PC-3 (cell line): ENCODE measurements at regions not wholly inside any gene's neighbourhood (a gene's known extent, or its start where the extent isn't known, plus 50 kb on each side); places are given as distances from the start of the nearest gene placed in this dataset.

Experiments
- ATAC-seq: fragments of 200-7000 bp; cut with Tn5 transposase; 2 replicates; pipeline ENCODE4 v1.9.1; 2020; ENCODE audit warnings: mild to moderate bottlenecking, moderate library complexity
- BruUV-seq: library from RNA; stranded (reverse); fragments of 400-500 nt; replicated peaks from 2 replicates; lab custom pipeline; 2021; lab: Mats Ljungman, UMichigan
- CTCF ChIA-PET: fragments of 300-600 bp; sonication (Branson Sonifier 250); formaldehyde crosslinking; loops from one replicate; lab custom pipeline; 2022; ENCODE audit warnings: antibody characterized with exemption; lab: Charles Lee
- POLR2A ChIA-PET: fragments of 300-600 bp; sonication (Branson Sonifier 250); formaldehyde crosslinking; loops from one replicate; lab custom pipeline; 2022; ENCODE audit warnings: antibody characterized with exemption; ENCODE audit not compliant: unreplicated experiment; lab: Charles Lee
- DNase-seq: peaks from one replicate; pipeline ENCODE4 v3.0.0-alpha.2; 2015
- H2AFZ ChIP-seq: fragments of 300-600 bp; sonication (generic); 2 replicates; pipeline ENCODE4 v1.6.0; 2016; ENCODE audit warnings: antibody characterized with exemption, low read length
- H3F3A ChIP-seq: fragments of 300-600 bp; sonication (generic); one replicate; pipeline ENCODE4 v1.6.0; 2017; ENCODE audit warnings: antibody characterized with exemption, low read length, control low read depth, mild to moderate bottlenecking; ENCODE audit not compliant: unreplicated experiment
- H3K27ac ChIP-seq: fragments of 300-600 bp; sonication (generic); 2 replicates; pipeline ENCODE4 v1.5.1; 2016; ENCODE audit warnings: mild to moderate bottlenecking, low read length
- H3K27me3 ChIP-seq: fragments of 300-600 bp; sonication (generic); 2 replicates; pipeline ENCODE4 v1.6.1; 2016; ENCODE audit warnings: low read length, mixed read lengths
- H3K36me3 ChIP-seq: fragments of 300-600 bp; sonication (generic); 2 replicates; pipeline ENCODE4 v1.6.1; 2016; ENCODE audit warnings: low read depth, mixed run types, low read length, mixed read lengths
- H3K4me1 ChIP-seq: fragments of 300-600 bp; sonication (generic); 2 replicates; pipeline ENCODE4 v1.5.1; 2016; ENCODE audit warnings: low read length; ENCODE audit not compliant: insufficient read depth
- H3K4me2 ChIP-seq: fragments of 300-600 bp; sonication (generic); 2 replicates; pipeline ENCODE4 v1.6.0; 2016; ENCODE audit warnings: low read length
- H3K4me3 ChIP-seq: fragments of 300-600 bp; sonication (generic); 2 replicates; pipeline ENCODE4 v1.5.1; 2016; ENCODE audit warnings: mild to moderate bottlenecking, low read length, mixed read lengths
- H3K79me2 ChIP-seq: fragments of 300-600 bp; sonication (generic); 2 replicates; pipeline ENCODE4 v1.6.1; 2017; ENCODE audit warnings: low read length, mixed read lengths
- H3K9ac ChIP-seq: fragments of 300-600 bp; sonication (generic); 2 replicates; pipeline ENCODE4 v1.6.0; 2016; ENCODE audit warnings: mild to moderate bottlenecking, low read length
- H3K9me2 ChIP-seq: fragments of 300-600 bp; sonication (generic); replicated peaks from 2 replicates; pipeline ENCODE4 v1.6.1; 2016; ENCODE audit warnings: mixed run types, low read length, mixed read lengths
- H3K9me3 ChIP-seq: fragments of 300-600 bp; sonication (generic); 2 replicates; pipeline ENCODE4 v1.6.1; 2016; ENCODE audit warnings: low read length, mixed read lengths
- H4K20me1 ChIP-seq: fragments of 300-600 bp; sonication (generic); 2 replicates; pipeline ENCODE4 v1.6.1; 2016; ENCODE audit warnings: low read length, mixed read lengths
- EZH2 ChIP-seq: fragments of 300-600 bp; sonication (generic); IDR thresholded peaks from one replicate; pipeline ENCODE4 v1.6.1; 2017; ENCODE audit warnings: antibody characterized with exemption, mild to moderate bottlenecking, low read length; ENCODE audit not compliant: unreplicated experiment
- EZH2phosphoT487 ChIP-seq: fragments of 300-600 bp; sonication (generic); IDR thresholded peaks from 2 replicates; pipeline ENCODE4 v1.6.1; 2018; ENCODE audit warnings: mild to moderate bottlenecking, antibody characterized with exemption, low read length, borderline replicate concordance
- intact Hi-C: fragments of 100-400 bp; cut with micrococcal nuclease; formaldehyde crosslinking; loops from 2 replicates; pipeline ENCODE4 v1.9.0; 2023
- TF ChIP-seq, protein P1 (sequence below): fragments of 300-600 bp; sonication (generic); conservative IDR thresholded peaks from 2 replicates; pipeline ENCODE4 v1.5.1; 2017; ENCODE audit warnings: antibody characterized with exemption, low read depth, mild to moderate bottlenecking, low read length

DNA sequence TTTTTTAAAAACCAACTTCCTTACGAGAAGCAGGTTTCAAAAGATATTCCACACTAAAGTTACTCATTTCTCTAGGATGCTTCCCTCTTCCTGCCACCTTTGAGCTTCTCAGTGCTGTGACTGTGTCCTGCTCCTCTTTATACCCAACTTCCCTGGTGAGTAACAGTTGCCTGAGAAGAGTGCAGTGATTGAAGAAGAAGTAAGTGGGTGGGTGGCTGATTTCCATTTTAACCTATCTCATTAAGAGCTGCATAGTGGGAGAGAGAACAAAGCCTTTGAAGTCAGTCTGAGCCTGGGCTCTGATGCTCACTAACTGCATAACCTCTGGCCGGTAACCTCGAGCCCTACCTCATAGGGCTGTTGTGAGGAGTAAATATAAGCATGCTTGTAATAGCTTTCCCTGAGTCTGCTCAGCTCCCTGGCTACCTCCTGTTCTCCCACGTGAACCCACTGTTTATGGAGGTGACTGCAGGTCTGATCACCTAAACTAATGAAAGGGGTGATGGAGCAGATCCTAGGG is 977.3 kb downstream of the UQCRFS1 start:
- ATAC-seq (no peak), DNase-seq (no peak)
- Histone ChIP-seq H3K9ac (no peak overlapping the region), H2AFZ (no peak overlapping the region), H3F3A (no peaks in the 10 kb centered on the region), H3K9me2 (no peaks in the 10 kb centered on the region), H3K4me3 (no peak overlapping the region), H3K27me3 (no peaks in the 10 kb centered on the region), H3K79me2 (no peaks in the 10 kb centered on the region), H4K20me1 (no peaks in the 10 kb centered on the region), H3K4me2 (no peak overlapping the region), H3K4me1 (no peaks in the 10 kb centered on the region), H3K27ac (no peak overlapping the region), H3K36me3 (no peaks in the 10 kb centered on the region), H3K9me3 (no peaks in the 10 kb centered on the region)
- ChIA-PET CTCF (no interaction called here), POLR2A (no interaction called here)
- TF ChIP-seq EZH2phosphoT487: no peak
- TF ChIP-seq, protein P1, sequence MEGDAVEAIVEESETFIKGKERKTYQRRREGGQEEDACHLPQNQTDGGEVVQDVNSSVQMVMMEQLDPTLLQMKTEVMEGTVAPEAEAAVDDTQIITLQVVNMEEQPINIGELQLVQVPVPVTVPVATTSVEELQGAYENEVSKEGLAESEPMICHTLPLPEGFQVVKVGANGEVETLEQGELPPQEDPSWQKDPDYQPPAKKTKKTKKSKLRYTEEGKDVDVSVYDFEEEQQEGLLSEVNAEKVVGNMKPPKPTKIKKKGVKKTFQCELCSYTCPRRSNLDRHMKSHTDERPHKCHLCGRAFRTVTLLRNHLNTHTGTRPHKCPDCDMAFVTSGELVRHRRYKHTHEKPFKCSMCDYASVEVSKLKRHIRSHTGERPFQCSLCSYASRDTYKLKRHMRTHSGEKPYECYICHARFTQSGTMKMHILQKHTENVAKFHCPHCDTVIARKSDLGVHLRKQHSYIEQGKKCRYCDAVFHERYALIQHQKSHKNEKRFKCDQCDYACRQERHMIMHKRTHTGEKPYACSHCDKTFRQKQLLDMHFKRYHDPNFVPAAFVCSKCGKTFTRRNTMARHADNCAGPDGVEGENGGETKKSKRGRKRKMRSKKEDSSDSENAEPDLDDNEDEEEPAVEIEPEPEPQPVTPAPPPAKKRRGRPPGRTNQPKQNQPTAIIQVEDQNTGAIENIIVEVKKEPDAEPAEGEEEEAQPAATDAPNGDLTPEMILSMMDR: no peak
- TF ChIP-seq EZH2: no peak
- intact Hi-C loops: no loop called here
- no TSS peak for BruUV-seq

DNA sequence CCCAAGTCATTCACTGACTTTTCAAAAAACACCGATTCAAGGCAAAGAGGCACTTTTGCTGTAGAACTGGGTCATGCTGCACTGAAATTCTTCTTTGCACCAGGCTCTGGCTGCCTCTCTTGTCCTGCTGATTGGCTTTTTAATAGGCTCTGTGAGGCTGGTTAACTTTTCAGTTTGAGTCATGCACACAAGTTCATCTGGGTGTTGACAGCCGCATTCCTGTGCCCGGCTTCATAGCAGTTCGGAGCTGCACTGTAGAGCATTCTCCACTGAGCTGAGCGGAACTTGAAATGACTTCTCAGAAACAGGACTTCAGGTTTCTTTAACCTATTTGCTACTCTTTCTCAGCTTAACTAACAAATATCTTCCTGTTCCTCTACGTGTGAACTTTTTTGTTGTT is 978.3 kb downstream of the UQCRFS1 start:
- Histone ChIP-seq H3K4me3 (no peak overlapping the region), H2AFZ (no peak overlapping the region)
- CTCF ChIA-PET: no interaction called here

DNA sequence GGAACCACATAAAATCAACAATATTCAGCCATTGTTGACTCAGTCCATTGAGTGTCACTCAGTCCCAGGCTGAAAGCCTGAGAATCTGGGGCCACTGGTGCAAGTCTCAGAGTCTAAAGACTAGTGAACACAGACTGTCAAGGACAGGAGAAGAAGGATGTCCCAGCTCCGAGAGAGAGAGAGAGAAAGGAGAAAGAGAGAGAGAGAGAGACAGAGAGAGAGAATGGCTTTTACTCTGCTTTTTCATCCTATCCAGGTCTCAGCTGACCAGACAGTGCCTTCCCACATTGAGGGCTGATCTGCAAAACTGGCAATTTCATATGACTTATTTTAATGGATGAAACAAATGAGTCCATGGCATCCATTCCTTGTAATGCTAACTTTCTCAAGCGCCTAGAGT is 984.1 kb downstream of the UQCRFS1 start:
- H3K27me3 ChIP-seq: no peaks in the 10 kb centered on the region
- DNase-seq (no peak), ATAC-seq (no peak)
- CTCF ChIA-PET: no interaction called here
- H3K9me3 ChIP-seq: no peaks in the 10 kb centered on the region
- H4K20me1 ChIP-seq: no peaks in the 10 kb centered on the region
- H3K79me2 ChIP-seq: no peaks in the 10 kb centered on the region
- no peak overlapping the region for H3K9ac ChIP-seq
- H3K4me2 ChIP-seq: no peak overlapping the region
- H3K9me2 ChIP-seq: no peaks in the 10 kb centered on the region
- no peaks in the 10 kb centered on the region for H3K4me1 ChIP-seq
- TF ChIP-seq EZH2phosphoT487 (no peak), EZH2 (no peak)
- TF ChIP-seq, protein P1: no peak
- no peak overlapping the region for H2AFZ ChIP-seq
- POLR2A ChIA-PET: no interaction called here
- no peaks in the 10 kb centered on the region for H3F3A ChIP-seq
- no peak overlapping the region for H3K4me3 ChIP-seq
- intact Hi-C loops: no loop called here
- no peak overlapping the region for H3K27ac ChIP-seq
- no TSS peak for BruUV-seq
- no peaks in the 10 kb centered on the region for H3K36me3 ChIP-seq

More for the DNA sequence above, 978.3 kb downstream of the UQCRFS1 start:
- no peaks in the 10 kb centered on the region for H3F3A ChIP-seq
- H3K4me2 ChIP-seq: no peak overlapping the region
- no peak overlapping the region for H3K27ac ChIP-seq
- H3K4me1 ChIP-seq: no peaks in the 10 kb centered on the region
- POLR2A ChIA-PET: no interaction called here
- BruUV-seq: no TSS peak
- no peak for ATAC-seq
- H3K9me2 ChIP-seq: no peaks in the 10 kb centered on the region
- no peaks in the 10 kb centered on the region for H3K27me3 ChIP-seq
- no peaks in the 10 kb centered on the region for H4K20me1 ChIP-seq
- TF ChIP-seq EZH2: no peak
- TF ChIP-seq, protein P1: no peak
- no peak for TF ChIP-seq EZH2phosphoT487
- H3K79me2 ChIP-seq: no peaks in the 10 kb centered on the region
- no peak overlapping the region for H3K9ac ChIP-seq
- H3K9me3 ChIP-seq: no peaks in the 10 kb centered on the region
- no peaks in the 10 kb centered on the region for H3K36me3 ChIP-seq
- DNase-seq: no peak
- intact Hi-C loops: no loop called here
